Keratinocyte (primary cell): ENCODE measurements at regions not wholly inside any gene's neighbourhood (a gene's known extent, or its start where the extent isn't known, plus 50 kb on each side); places are given as distances from the start of the nearest gene placed in this dataset.
A peak's percentile ranks its signal among the peaks of the same experiment; 100 is the strongest.

Experiments used
- DNase-seq: peaks from one replicate; pipeline ENCODE4 v3.0.0-alpha.2; 2011; ENCODE audit warnings: low read depth, missing footprints, low spot score
- FAIRE-seq: peaks from 2 replicates; lab custom pipeline; 2011; peaks lifted over from hg19 to GRCh38; lab: Jason Lieb, UNC
- H2AFZ ChIP-seq: 2 replicates; pipeline ENCODE4 v1.6.0; 2012; ENCODE audit warnings: low read length, control low read depth, inconsistent platforms; ENCODE audit not compliant: control insufficient read depth
- H3K27ac ChIP-seq: 2 replicates; pipeline ENCODE4 v1.5.1; 2011; ENCODE audit warnings: low read length; ENCODE audit not compliant: control insufficient read depth, insufficient read depth
- H3K27me3 ChIP-seq: 3 replicates; pipeline ENCODE4 v1.6.0; 2011; ENCODE audit warnings: low read length; ENCODE audit not compliant: control insufficient read depth, insufficient read depth; ENCODE audit errors: extremely low read depth
- H3K36me3 ChIP-seq, 2 experiments: 2 replicates in 1 of 2; 3 replicates in 1 of 2; pipeline ENCODE4 v1.5.1; 2011; ENCODE audit warnings: low read length in 2 of 2, mild to moderate bottlenecking in 1 of 2; ENCODE audit not compliant: control insufficient read depth in 2 of 2, insufficient read depth in 2 of 2; ENCODE audit errors: extremely low read depth in 1 of 2
- H3K4me1 ChIP-seq: 3 replicates; pipeline ENCODE4 v1.5.1; 2011; ENCODE audit warnings: low read length; ENCODE audit not compliant: control insufficient read depth, insufficient read depth; ENCODE audit errors: extremely low read depth
- H3K4me2 ChIP-seq: 3 replicates; pipeline ENCODE4 v1.6.0; 2011; ENCODE audit warnings: low read depth, low read length; ENCODE audit not compliant: control insufficient read depth, insufficient read depth; ENCODE audit errors: extremely low read depth
- H3K4me3 ChIP-seq, 3 experiments: fragments of 200-600 bp in 1 of 3; sonication (generic) in 1 of 3; 2 replicates in 2 of 3; 3 replicates in 1 of 3; pipeline ENCODE4 v1.5.1; 2011 to 2016; ENCODE audit warnings: low read length in 3 of 3, mild to moderate bottlenecking in 3 of 3, control low read depth in 2 of 3, inconsistent platforms in 1 of 3, low read depth in 1 of 3, mixed read lengths in 1 of 3, mixed run types in 1 of 3, moderate library complexity in 1 of 3; ENCODE audit not compliant: control insufficient read depth in 2 of 3, insufficient read depth in 2 of 3; ENCODE audit errors: extremely low read depth in 1 of 3
- H3K79me2 ChIP-seq: 2 replicates; pipeline ENCODE4 v1.6.0; 2012; ENCODE audit warnings: low read length; ENCODE audit not compliant: control insufficient read depth, insufficient read depth
- H3K9ac ChIP-seq: 3 replicates; pipeline ENCODE4 v1.6.0; 2011; ENCODE audit warnings: low read length; ENCODE audit not compliant: control insufficient read depth, insufficient read depth; ENCODE audit errors: extremely low read depth
- H3K9me1 ChIP-seq: 3 replicates; pipeline ENCODE4 v1.6.0; 2011; ENCODE audit warnings: low read length; ENCODE audit not compliant: control insufficient read depth, insufficient read depth; ENCODE audit errors: extremely low read depth
- H3K9me3 ChIP-seq: 2 replicates; pipeline ENCODE4 v1.5.1; 2012; ENCODE audit warnings: low read depth, low read length; ENCODE audit not compliant: control insufficient read depth
- H4K20me1 ChIP-seq: 3 replicates; pipeline ENCODE4 v1.6.0; 2011; ENCODE audit warnings: low read length; ENCODE audit not compliant: control insufficient read depth, insufficient read depth; ENCODE audit errors: extremely low read depth
- EZH2 ChIP-seq: IDR thresholded peaks from one replicate; pipeline ENCODE4 v1.6.1; 2012; ENCODE audit warnings: inconsistent platforms, mild to moderate bottlenecking, low read length, moderate library complexity
- dilution Hi-C: fragments of 300-500 bp; cut with MboI; formaldehyde crosslinking; loops from one replicate; pipeline ENCODE4 v1.7.0; 2020; ENCODE audit warnings: low sequenced_read_pairs; ENCODE audit not compliant: extremely low pct_ligation_motif_present
- TF ChIP-seq, protein P1 (sequence below), 3 experiments: IDR thresholded peaks in 1 of 3; conservative IDR thresholded peaks in 1 of 3; optimal IDR thresholded peaks in 1 of 3; 2 replicates in 2 of 3; 3 replicates in 1 of 3; pipeline versions ENCODE3 to v1.5.1; 2011; ENCODE audit warnings: low read length in 3 of 3, mild to moderate bottlenecking in 3 of 3, moderate library complexity in 2 of 3, control low read depth in 1 of 3, inconsistent platforms in 1 of 3; ENCODE audit not compliant: insufficient read depth in 2 of 3; ENCODE audit errors: extremely low read depth in 1 of 3

DNA sequence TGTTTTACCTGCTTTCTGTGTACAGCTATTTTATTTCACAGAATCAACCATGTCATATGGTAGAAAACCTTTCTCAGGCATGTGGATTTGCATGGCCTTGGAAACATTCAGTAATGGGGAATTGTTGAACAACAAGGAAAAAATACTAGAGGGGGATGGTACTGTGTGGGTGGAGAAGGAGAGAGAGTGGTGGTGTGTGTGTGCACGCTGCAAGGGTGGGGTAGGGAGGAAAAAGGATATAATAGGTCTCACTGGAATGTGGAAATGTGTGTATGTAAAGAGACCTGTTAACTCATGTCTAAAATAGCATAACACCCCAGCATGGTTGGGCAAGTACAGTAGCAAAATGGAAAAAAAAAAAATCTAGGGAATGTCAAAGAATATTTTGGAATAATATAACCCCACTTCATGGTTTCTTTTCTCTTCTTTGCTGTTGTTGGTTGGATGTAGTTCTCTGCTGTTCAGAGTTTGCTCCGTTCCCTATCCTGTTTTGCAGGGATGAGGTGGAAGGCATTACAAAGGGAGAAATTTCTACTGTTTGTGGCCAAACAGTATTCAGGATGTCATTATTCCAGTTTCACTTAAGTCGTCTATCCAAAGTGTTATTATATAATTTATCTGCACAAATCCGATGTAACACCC, 93.9 kb upstream of the CITED2 start:
- peak overlapping the region; percentile 58 for H2AFZ ChIP-seq
- H3K36me3 ChIP-seq, result no peaks in the 10 kb centered on the region
- peaks cover 24% of the 10 kb centered on the region for H3K4me1 ChIP-seq
- H3K27me3 ChIP-seq, result no peaks in the 10 kb centered on the region
- no peaks in the 10 kb centered on the region for H3K9me1 ChIP-seq
- H3K79me2 ChIP-seq, result no peaks in the 10 kb centered on the region
- H3K4me3 ChIP-seq, result no peak overlapping the region
- dilution Hi-C loops, result no loop called here
- H3K4me2 ChIP-seq, result peak overlapping the region; percentile 54
- no peaks in the 10 kb centered on the region for H3K9me3 ChIP-seq
- H4K20me1 ChIP-seq, result no peaks in the 10 kb centered on the region
- TF ChIP-seq, protein P1, sequence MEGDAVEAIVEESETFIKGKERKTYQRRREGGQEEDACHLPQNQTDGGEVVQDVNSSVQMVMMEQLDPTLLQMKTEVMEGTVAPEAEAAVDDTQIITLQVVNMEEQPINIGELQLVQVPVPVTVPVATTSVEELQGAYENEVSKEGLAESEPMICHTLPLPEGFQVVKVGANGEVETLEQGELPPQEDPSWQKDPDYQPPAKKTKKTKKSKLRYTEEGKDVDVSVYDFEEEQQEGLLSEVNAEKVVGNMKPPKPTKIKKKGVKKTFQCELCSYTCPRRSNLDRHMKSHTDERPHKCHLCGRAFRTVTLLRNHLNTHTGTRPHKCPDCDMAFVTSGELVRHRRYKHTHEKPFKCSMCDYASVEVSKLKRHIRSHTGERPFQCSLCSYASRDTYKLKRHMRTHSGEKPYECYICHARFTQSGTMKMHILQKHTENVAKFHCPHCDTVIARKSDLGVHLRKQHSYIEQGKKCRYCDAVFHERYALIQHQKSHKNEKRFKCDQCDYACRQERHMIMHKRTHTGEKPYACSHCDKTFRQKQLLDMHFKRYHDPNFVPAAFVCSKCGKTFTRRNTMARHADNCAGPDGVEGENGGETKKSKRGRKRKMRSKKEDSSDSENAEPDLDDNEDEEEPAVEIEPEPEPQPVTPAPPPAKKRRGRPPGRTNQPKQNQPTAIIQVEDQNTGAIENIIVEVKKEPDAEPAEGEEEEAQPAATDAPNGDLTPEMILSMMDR (optimal IDR thresholded peaks at IDR 0.05 in 1 of 3, IDR thresholded peaks at IDR 0.05 in 1 of 3, conservative IDR thresholded peaks at IDR 0.05 in 1 of 3; ENCODE audit: extremely low read depth in 1 of 3, insufficient read depth in 2 of 3, low read length in 3 of 3), result no peak
- no peak for TF ChIP-seq EZH2
- no peak overlapping the region for H3K9ac ChIP-seq
- DNase-seq, result no peak
- no peak overlapping the region for H3K27ac ChIP-seq
- peak; percentile 68 for FAIRE-seq

DNA sequence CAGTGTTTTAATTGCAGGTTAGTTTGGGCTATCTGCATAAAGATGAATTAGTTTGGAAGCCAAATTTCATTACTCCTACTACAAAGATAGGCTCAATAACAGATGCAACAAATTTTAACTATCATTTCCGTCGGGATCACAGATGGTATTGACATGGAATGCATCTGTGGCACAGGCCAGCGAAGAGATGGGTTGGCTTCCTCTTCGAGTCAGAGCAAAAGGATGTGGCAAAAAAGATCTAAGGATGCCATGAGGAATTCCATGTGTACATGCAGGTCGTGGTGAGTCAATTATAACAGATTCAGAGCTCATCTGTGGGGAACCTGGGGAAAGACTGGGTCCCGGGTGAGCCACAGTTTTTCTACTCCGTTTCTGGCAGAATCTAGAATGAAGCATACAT, 83.0 kb upstream of the CITED2 start:
- no peak overlapping the region for H3K4me2 ChIP-seq
- no peak overlapping the region for H2AFZ ChIP-seq
- dilution Hi-C loops, result no loop called here
- no peak for FAIRE-seq
- H4K20me1 ChIP-seq, result no peaks in the 10 kb centered on the region
- no peak overlapping the region for H3K9ac ChIP-seq
- DNase-seq, result no peak
- no peaks in the 10 kb centered on the region for H3K79me2 ChIP-seq
- H3K27ac ChIP-seq, result no peak overlapping the region
- H3K4me1 ChIP-seq, result peaks cover 6% of the 10 kb centered on the region
- TF ChIP-seq, protein P1 (optimal IDR thresholded peaks at IDR 0.05 in 1 of 3, IDR thresholded peaks at IDR 0.05 in 1 of 3, conservative IDR thresholded peaks at IDR 0.05 in 1 of 3; ENCODE audit: extremely low read depth in 1 of 3, insufficient read depth in 2 of 3, low read length in 3 of 3), result no peak
- TF ChIP-seq EZH2, result no peak
- no peaks in the 10 kb centered on the region for H3K36me3 ChIP-seq
- H3K9me1 ChIP-seq, result no peaks in the 10 kb centered on the region
- H3K27me3 ChIP-seq, result no peaks in the 10 kb centered on the region
- no peak overlapping the region for H3K4me3 ChIP-seq
- H3K9me3 ChIP-seq, result no peaks in the 10 kb centered on the region
